HepG2 (cell line): ENCODE measurements at regions not wholly inside any gene's neighbourhood (a gene's known extent, or its start where the extent isn't known, plus 50 kb on each side); places are given as distances from the start of the nearest gene placed in this dataset.

Experiments
- ATAC-seq: fragments of 200-7000 bp; cut with Tn5 transposase; 3 replicates; pipeline ENCODE4 v1.9.1; 2020; ENCODE audit warnings: mild to moderate bottlenecking, moderate library complexity
- BruUV-seq: library from RNA; stranded (reverse); fragments of 400-500 nt; replicated peaks from 2 replicates; lab custom pipeline; 2021; lab: Mats Ljungman, UMichigan
- CTCF ChIA-PET: fragments of 300-600 bp; formaldehyde crosslinking; extraction: SDS; loops from one replicate; lab custom pipeline; 2021; ENCODE audit warnings: low total read pairs, inconsistent platforms, low intra/inter-chr PET ratio; lab: Yijun Ruan, JAX
- POLR2A ChIA-PET: fragments of 350-600 bp; sonication (Branson Sonifier 250); formaldehyde crosslinking; loops from one replicate; lab custom pipeline; 2020; ENCODE audit warnings: antibody characterized with exemption, inconsistent platforms; lab: Yijun Ruan, JAX
- DNase-seq: peaks from one replicate; pipeline ENCODE4 v3.0.0-alpha.2; 2015; ENCODE audit warnings: low spot score
- FAIRE-seq: peaks from 3 replicates; lab custom pipeline; 2011; peaks lifted over from hg19 to GRCh38; lab: Jason Lieb, UNC
- H2AFZ ChIP-seq: one replicate; pipeline ENCODE4 v1.6.1; 2011; ENCODE audit warnings: low read length, inconsistent platforms
- H3K27ac ChIP-seq: fragments of 300-600 bp; 3 replicates; pipeline ENCODE4 v1.8.0; 2011; ENCODE audit warnings: mixed run types, mild to moderate bottlenecking, mixed read lengths, low read length, inconsistent platforms; ENCODE audit not compliant: insufficient read depth; ENCODE audit errors: extremely low read length
- H3K27me3 ChIP-seq, 2 experiments: fragments of 200-600 bp in 1 of 2; 2 replicates in 1 of 2; 3 replicates in 1 of 2; pipeline versions ENCODE4 v1.6.0 to v1.8.0; 2011; ENCODE audit warnings: low read length in 2 of 2, mild to moderate bottlenecking in 2 of 2, moderate library complexity in 2 of 2, inconsistent platforms in 1 of 2; ENCODE audit not compliant: insufficient read depth in 2 of 2, control insufficient read depth in 1 of 2
- H3K36me3 ChIP-seq, 2 experiments: fragments of 200-600 bp in 1 of 2; replicated peaks in 1 of 2; 2 replicates in 1 of 2; 3 replicates in 1 of 2; pipeline versions ENCODE4 v1.5.1 to v1.8.0; 2011; ENCODE audit warnings: low read length in 2 of 2, inconsistent platforms in 1 of 2; ENCODE audit not compliant: insufficient read depth in 2 of 2, control insufficient read depth in 1 of 2
- H3K4me1 ChIP-seq: 2 replicates; pipeline ENCODE4 v1.5.1; 2012; ENCODE audit warnings: low read length, inconsistent platforms; ENCODE audit not compliant: insufficient read depth
- H3K4me2 ChIP-seq: 2 replicates; pipeline ENCODE4 v1.6.0; 2011; ENCODE audit warnings: low read depth, low read length, inconsistent platforms
- H3K4me3 ChIP-seq, 3 experiments: fragments of 200-600 bp in 1 of 3; sonication (generic), shearing (Covaris generic) in 1 of 3; replicated peaks in 1 of 3; 2 replicates each; pipeline ENCODE4 v1.5.1; 2011 to 2016; ENCODE audit warnings: low read length in 3 of 3, inconsistent platforms in 2 of 3, low read depth in 2 of 3, mild to moderate bottlenecking in 2 of 3, control low read depth in 1 of 3, mixed read lengths in 1 of 3; ENCODE audit not compliant: insufficient read depth in 1 of 3
- H3K79me2 ChIP-seq: one replicate; pipeline ENCODE4 v1.6.1; 2011; ENCODE audit warnings: low read length, inconsistent platforms; ENCODE audit not compliant: insufficient read depth
- H3K9ac ChIP-seq: 2 replicates; pipeline ENCODE4 v1.6.0; 2011; ENCODE audit warnings: mild to moderate bottlenecking, low read depth, low read length, inconsistent platforms; ENCODE audit not compliant: insufficient read depth
- H3K9me3 ChIP-seq: 2 replicates; pipeline ENCODE4 v1.5.1; 2012; ENCODE audit warnings: mild to moderate bottlenecking, low read length
- H4K20me1 ChIP-seq: 2 replicates; pipeline ENCODE4 v1.6.0; 2011; ENCODE audit warnings: inconsistent platforms, mild to moderate bottlenecking, low read length, moderate library complexity; ENCODE audit not compliant: insufficient read depth
- BORCS8-MEF2B ChIP-seq: sonication (generic); formaldehyde crosslinking; IDR thresholded peaks from 2 replicates; pipeline ENCODE4 v1.8.0; 2022; ENCODE audit warnings: mild to moderate bottlenecking, missing genetic modification reagents
- ETS1 ChIP-seq: sonication (generic); formaldehyde crosslinking; IDR thresholded peaks from 2 replicates; pipeline ENCODE4 v1.4.0; 2020; ENCODE audit warnings: missing genetic modification reagents
- HOXA5 ChIP-seq: sonication (generic); formaldehyde crosslinking; IDR thresholded peaks from 2 replicates; pipeline ENCODE4 v1.4.0; 2020; ENCODE audit warnings: missing genetic modification reagents
- PLRG1 ChIP-seq: fragments of 450-650 bp; conservative IDR thresholded peaks from 2 replicates; pipeline ENCODE4 v1.6.1; 2016
- SATB2 ChIP-seq: sonication (generic); formaldehyde crosslinking; IDR thresholded peaks from 2 replicates; pipeline ENCODE4 v1.5.0; 2020; ENCODE audit warnings: missing genetic modification reagents
- SMAD9 ChIP-seq: sonication (generic); formaldehyde crosslinking; IDR thresholded peaks from 2 replicates; pipeline ENCODE4 v1.5.1; 2020; ENCODE audit warnings: mild to moderate bottlenecking, missing genetic modification reagents
- ZNF274 ChIP-seq: sonication (generic); formaldehyde crosslinking; IDR thresholded peaks from 2 replicates; pipeline ENCODE4 v1.5.1; 2020; ENCODE audit warnings: mild to moderate bottlenecking, missing genetic modification reagents
- ZNF446 ChIP-seq: sonication (generic); formaldehyde crosslinking; IDR thresholded peaks from 2 replicates; pipeline ENCODE4 v1.5.0; 2020; ENCODE audit warnings: mild to moderate bottlenecking, missing genetic modification reagents
- WGBS: methylation state at CpG from one replicate; pipeline ENCODE4 v1.1.6; 2017; ENCODE audit warnings: low lambda C conversion rate; 5-methylcytosine and 5-hydroxymethylcytosine counted together
- in situ Hi-C: cut with HindIII; loops from 2 replicates; pipeline ENCODE4 v1.10.0; 2017; ENCODE audit warnings: low pct_unique_long_range_greater_than_20kb; ENCODE audit not compliant: extremely low pct_ligation_motif_present
- intact Hi-C: fragments of 100-400 bp; cut with micrococcal nuclease; formaldehyde crosslinking; loops from one replicate; pipeline ENCODE4 v1.10.0; 2022; ENCODE audit not compliant: unreplicated experiment
- TF ChIP-seq, protein P1 (sequence below): sonication (generic); formaldehyde crosslinking; IDR thresholded peaks from 2 replicates; pipeline ENCODE4 v1.8.0; 2022; ENCODE audit warnings: missing genetic modification reagents, mild to moderate bottlenecking, borderline replicate concordance

DNA sequence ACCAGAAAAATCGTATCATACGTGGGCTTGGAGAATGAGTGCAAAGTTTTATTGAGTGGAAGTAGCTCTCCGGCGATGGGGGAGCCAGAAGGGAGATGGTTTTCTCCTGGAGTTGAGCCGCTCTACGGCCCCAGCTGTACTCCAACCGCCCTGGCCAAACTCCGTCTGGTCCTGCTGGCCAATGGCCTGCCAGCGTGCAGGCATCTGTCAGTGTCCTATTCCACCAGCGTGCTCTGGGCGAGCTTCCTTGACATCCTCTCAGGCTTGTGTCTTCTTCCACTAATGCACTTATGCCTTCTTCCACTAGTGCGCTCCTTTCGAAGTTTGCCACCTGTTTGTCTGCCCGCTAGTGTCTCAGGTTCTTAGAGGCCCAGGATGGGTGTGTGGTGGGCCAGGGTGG is 345.5 kb upstream of the CDH19 start:
- no peak overlapping the region for H3K4me3 ChIP-seq
- no peaks in the 10 kb centered on the region for H3K27me3 ChIP-seq
- no peak for FAIRE-seq
- POLR2A ChIA-PET: no interaction called here
- intact Hi-C loops (no loop called here), in situ Hi-C loops (no loop called here)
- H4K20me1 ChIP-seq: no peaks in the 10 kb centered on the region
- H3K27ac ChIP-seq: no peak overlapping the region
- no peak overlapping the region for H2AFZ ChIP-seq
- no TSS peak for BruUV-seq
- CTCF ChIA-PET: no interaction called here
- no peak for ATAC-seq
- no peaks in the 10 kb centered on the region for H3K79me2 ChIP-seq
- 26% methylated on average over 7 of the region's 14 CpGs for WGBS
- no peaks in the 10 kb centered on the region for H3K36me3 ChIP-seq
- no peaks in the 10 kb centered on the region for H3K9me3 ChIP-seq
- TF ChIP-seq BORCS8-MEF2B (CRISPR knock-in tag): no peak
- no peak for TF ChIP-seq SATB2 (CRISPR knock-in tag)
- no peak for TF ChIP-seq SMAD9 (CRISPR knock-in tag)
- no peak for TF ChIP-seq ZNF446
- no peak for TF ChIP-seq ETS1 (CRISPR knock-in tag)
- TF ChIP-seq, protein P1, sequence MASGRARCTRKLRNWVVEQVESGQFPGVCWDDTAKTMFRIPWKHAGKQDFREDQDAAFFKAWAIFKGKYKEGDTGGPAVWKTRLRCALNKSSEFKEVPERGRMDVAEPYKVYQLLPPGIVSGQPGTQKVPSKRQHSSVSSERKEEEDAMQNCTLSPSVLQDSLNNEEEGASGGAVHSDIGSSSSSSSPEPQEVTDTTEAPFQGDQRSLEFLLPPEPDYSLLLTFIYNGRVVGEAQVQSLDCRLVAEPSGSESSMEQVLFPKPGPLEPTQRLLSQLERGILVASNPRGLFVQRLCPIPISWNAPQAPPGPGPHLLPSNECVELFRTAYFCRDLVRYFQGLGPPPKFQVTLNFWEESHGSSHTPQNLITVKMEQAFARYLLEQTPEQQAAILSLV (CRISPR knock-in tag): no peak
- no peak for TF ChIP-seq ZNF274 (CRISPR knock-in tag)
- TF ChIP-seq HOXA5 (CRISPR knock-in tag): no peak
- TF ChIP-seq PLRG1: no peak
- DNase-seq: no peak
- no peak overlapping the region for H3K4me2 ChIP-seq
- H3K9ac ChIP-seq: no peak overlapping the region
- H3K4me1 ChIP-seq: no peaks in the 10 kb centered on the region
